ENCODE measurements at regions not wholly inside any gene's neighbourhood (a gene's known extent, or its start where the extent isn't known, plus 50 kb on each side); places are given as distances from the start of the nearest gene placed in this dataset.

DNA sequence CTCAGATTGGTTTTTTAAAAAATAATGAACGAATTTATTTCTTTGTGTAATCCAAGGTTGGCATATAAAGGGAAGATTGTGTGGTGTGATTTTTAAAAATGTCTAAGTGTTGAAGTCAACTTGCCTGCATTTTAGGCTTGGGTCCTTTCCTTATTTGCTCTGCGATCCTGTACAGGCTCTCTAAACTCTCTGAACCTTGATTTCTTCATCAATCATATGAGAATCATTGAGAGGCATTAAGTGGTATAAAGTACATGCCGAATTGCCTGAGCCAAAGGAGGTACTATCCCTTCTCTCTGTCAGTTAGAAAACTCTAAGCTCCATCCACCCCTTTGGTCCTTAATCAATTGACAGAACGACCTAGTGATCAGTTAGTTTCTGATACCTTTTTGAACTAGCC is 440.4 kb upstream of the MEX3C start (continued):
- no peak for TF ChIP-seq EZH2 (IDR thresholded peaks at IDR 0.05; ENCODE audit: low read depth, low read length, severe bottlenecking)
- TF ChIP-seq SUZ12 (IDR thresholded peaks at IDR 0.05; ENCODE audit: low read length): no peak
- TF ChIP-seq EGR1 (IDR thresholded peaks at IDR 0.05; ENCODE audit: borderline replicate concordance, low read depth, low read length): no peak
- TF ChIP-seq NRF1 (IDR thresholded peaks at IDR 0.05; ENCODE audit: low read depth, low read length): no peak
